ENCODE measurements at regions not wholly inside any gene's neighbourhood (a gene's known extent, or its start where the extent isn't known, plus 50 kb on each side); places are given as distances from the start of the nearest gene placed in this dataset.

DNA sequence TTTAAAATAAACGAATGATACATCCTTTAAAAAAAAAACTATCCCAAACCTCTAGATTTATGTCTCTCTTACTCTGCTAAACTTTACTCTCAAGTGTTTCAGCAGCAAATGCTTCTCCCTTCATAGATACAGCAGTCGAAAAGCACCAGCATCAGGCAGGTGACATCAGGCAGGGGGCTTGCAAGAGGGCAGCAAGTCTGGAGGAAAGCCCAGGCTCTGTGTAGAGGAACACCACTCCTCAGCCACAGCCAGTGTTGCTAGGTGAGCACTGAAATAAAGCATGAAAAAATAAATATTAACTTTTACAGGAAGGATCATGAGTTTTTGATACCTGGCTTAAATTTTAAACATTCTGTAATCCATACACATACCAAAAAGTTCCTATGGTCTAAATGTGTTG, 419.4 kb downstream of the GALC start (continued):
- TF ChIP-seq, protein P1, sequence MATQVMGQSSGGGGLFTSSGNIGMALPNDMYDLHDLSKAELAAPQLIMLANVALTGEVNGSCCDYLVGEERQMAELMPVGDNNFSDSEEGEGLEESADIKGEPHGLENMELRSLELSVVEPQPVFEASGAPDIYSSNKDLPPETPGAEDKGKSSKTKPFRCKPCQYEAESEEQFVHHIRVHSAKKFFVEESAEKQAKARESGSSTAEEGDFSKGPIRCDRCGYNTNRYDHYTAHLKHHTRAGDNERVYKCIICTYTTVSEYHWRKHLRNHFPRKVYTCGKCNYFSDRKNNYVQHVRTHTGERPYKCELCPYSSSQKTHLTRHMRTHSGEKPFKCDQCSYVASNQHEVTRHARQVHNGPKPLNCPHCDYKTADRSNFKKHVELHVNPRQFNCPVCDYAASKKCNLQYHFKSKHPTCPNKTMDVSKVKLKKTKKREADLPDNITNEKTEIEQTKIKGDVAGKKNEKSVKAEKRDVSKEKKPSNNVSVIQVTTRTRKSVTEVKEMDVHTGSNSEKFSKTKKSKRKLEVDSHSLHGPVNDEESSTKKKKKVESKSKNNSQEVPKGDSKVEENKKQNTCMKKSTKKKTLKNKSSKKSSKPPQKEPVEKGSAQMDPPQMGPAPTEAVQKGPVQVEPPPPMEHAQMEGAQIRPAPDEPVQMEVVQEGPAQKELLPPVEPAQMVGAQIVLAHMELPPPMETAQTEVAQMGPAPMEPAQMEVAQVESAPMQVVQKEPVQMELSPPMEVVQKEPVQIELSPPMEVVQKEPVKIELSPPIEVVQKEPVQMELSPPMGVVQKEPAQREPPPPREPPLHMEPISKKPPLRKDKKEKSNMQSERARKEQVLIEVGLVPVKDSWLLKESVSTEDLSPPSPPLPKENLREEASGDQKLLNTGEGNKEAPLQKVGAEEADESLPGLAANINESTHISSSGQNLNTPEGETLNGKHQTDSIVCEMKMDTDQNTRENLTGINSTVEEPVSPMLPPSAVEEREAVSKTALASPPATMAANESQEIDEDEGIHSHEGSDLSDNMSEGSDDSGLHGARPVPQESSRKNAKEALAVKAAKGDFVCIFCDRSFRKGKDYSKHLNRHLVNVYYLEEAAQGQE (IDR thresholded peaks at IDR 0.05; ENCODE audit: unreplicated experiment): no peak
- no peak for TF ChIP-seq CREB1 (CRISPR knock-in tag; IDR thresholded peaks at IDR 0.05; ENCODE audit: low read depth)
- no peak for TF ChIP-seq ZNF114 (CRISPR knock-in tag; IDR thresholded peaks at IDR 0.05)
- no peak for TF ChIP-seq NANOG (IDR thresholded peaks at IDR 0.05; ENCODE audit: borderline replicate concordance)

DNA sequence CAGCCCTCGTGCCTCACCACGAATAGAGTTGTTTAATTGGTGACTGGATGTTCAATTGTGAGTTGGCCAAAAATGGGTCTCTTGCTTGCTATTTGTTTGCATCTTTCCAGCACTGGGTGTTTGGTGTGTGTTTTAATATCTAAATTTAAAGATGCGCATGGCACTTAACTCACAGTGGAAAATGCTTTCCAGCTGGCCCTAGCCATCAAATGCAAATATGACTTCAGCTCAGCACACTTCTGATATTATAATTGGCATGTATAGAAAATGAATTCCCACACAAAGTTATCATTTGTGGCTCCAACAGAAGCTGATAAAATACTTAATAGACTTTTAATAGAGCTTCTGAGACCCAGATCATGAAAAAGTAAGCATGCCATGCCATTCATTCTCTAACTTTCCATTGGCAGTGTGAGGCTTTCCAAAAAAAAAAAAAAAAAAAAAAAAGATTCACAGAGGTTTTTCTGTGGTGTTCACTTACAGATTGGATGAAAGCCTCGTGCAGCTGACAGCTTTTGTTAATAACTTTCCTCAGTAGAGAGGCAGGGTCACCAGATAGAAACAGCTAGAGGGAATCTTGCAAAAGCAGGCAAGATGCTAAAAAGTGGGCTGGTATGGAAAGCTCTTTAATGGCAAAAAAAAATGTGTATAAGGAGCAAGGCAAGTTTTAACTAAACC, 425.2 kb downstream of the GALC start:
- H3K36me3 Mint-ChIP-seq (ENCODE audit: low read depth): peaks cover 4% of the 10 kb centered on the region; the same call in 1 of the 3 replicates
- Histone ChIP-seq H3K27ac (ENCODE audit: low read depth) (no peak overlapping the region), H2AFZ (no peak overlapping the region), H3K9me2 (ENCODE audit: insufficient read depth) (peaks cover 7% of the 10 kb centered on the region), H4K20me1 (replicated peaks; ENCODE audit: insufficient read depth) (no peaks in the 10 kb centered on the region), H3K27me3 (ENCODE audit: insufficient read depth) (no peaks in the 10 kb centered on the region), H3K4me1 (ENCODE audit: insufficient read depth) (no peaks in the 10 kb centered on the region), H3K4me2 (no peak overlapping the region), H3K79me2 (replicated peaks; ENCODE audit: insufficient read depth) (no peaks in the 10 kb centered on the region), H3K4me3 (no peak overlapping the region), H3K36me3 (ENCODE audit: insufficient read depth) (no peaks in the 10 kb centered on the region), H3F3A (replicated peaks; ENCODE audit: low read depth) (no peaks in the 10 kb centered on the region)
- no peak overlapping the region for H3K4me3 Mint-ChIP-seq
- H3K27ac Mint-ChIP-seq: no peak overlapping the region
- no peak for DNase-seq (ENCODE audit: low spot score)
- H3K9me3 Mint-ChIP-seq: peaks cover 15% of the 10 kb centered on the region
- no peak for ATAC-seq
- H3K4me1 Mint-ChIP-seq: peaks cover 4% of the 10 kb centered on the region; the same call in 2 of the 3 replicates
- H3K27me3 Mint-ChIP-seq (ENCODE audit: insufficient read depth, low read depth, poor library complexity): no peaks in the 10 kb centered on the region
- TF ChIP-seq CREB1 (CRISPR knock-in tag; IDR thresholded peaks at IDR 0.05; ENCODE audit: low read depth): no peak
- TF ChIP-seq JUNB (IDR thresholded peaks at IDR 0.05; ENCODE audit: unreplicated experiment): no peak
- TF ChIP-seq, protein P2, sequence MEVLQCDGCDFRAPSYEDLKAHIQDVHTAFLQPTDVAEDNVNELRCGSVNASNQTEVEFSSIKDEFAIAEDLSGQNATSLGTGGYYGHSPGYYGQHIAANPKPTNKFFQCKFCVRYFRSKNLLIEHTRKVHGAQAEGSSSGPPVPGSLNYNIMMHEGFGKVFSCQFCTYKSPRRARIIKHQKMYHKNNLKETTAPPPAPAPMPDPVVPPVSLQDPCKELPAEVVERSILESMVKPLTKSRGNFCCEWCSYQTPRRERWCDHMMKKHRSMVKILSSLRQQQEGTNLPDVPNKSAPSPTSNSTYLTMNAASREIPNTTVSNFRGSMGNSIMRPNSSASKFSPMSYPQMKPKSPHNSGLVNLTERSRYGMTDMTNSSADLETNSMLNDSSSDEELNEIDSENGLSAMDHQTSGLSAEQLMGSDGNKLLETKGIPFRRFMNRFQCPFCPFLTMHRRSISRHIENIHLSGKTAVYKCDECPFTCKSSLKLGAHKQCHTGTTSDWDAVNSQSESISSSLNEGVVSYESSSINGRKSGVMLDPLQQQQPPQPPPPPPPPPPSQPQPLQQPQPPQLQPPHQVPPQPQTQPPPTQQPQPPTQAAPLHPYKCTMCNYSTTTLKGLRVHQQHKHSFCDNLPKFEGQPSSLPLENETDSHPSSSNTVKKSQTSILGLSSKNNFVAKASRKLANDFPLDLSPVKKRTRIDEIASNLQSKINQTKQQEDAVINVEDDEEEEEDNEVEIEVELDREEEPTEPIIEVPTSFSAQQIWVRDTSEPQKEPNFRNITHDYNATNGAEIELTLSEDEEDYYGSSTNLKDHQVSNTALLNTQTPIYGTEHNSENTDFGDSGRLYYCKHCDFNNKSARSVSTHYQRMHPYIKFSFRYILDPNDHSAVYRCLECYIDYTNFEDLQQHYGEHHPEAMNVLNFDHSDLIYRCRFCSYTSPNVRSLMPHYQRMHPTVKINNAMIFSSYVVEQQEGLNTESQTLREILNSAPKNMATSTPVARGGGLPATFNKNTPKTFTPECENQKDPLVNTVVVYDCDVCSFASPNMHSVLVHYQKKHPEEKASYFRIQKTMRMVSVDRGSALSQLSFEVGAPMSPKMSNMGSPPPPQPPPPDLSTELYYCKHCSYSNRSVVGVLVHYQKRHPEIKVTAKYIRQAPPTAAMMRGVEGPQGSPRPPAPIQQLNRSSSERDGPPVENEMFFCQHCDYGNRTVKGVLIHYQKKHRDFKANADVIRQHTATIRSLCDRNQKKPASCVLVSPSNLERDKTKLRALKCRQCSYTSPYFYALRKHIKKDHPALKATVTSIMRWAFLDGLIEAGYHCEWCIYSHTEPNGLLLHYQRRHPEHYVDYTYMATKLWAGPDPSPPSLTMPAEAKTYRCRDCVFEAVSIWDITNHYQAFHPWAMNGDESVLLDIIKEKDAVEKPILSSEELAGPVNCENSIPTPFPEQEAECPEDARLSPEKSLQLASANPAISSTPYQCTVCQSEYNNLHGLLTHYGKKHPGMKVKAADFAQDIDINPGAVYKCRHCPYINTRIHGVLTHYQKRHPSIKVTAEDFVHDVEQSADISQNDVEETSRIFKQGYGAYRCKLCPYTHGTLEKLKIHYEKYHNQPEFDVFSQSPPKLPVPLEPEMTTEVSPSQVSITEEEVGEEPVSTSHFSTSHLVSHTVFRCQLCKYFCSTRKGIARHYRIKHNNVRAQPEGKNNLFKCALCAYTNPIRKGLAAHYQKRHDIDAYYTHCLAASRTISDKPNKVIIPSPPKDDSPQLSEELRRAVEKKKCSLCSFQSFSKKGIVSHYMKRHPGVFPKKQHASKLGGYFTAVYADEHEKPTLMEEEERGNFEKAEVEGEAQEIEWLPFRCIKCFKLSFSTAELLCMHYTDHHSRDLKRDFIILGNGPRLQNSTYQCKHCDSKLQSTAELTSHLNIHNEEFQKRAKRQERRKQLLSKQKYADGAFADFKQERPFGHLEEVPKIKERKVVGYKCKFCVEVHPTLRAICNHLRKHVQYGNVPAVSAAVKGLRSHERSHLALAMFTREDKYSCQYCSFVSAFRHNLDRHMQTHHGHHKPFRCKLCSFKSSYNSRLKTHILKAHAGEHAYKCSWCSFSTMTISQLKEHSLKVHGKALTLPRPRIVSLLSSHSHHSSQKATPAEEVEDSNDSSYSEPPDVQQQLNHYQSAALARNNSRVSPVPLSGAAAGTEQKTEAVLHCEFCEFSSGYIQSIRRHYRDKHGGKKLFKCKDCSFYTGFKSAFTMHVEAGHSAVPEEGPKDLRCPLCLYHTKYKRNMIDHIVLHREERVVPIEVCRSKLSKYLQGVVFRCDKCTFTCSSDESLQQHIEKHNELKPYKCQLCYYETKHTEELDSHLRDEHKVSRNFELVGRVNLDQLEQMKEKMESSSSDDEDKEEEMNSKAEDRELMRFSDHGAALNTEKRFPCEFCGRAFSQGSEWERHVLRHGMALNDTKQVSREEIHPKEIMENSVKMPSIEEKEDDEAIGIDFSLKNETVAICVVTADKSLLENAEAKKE (CRISPR knock-in tag; IDR thresholded peaks at IDR 0.05): no peak
- TF ChIP-seq, protein P3, sequence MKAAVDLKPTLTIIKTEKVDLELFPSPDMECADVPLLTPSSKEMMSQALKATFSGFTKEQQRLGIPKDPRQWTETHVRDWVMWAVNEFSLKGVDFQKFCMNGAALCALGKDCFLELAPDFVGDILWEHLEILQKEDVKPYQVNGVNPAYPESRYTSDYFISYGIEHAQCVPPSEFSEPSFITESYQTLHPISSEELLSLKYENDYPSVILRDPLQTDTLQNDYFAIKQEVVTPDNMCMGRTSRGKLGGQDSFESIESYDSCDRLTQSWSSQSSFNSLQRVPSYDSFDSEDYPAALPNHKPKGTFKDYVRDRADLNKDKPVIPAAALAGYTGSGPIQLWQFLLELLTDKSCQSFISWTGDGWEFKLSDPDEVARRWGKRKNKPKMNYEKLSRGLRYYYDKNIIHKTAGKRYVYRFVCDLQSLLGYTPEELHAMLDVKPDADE (IDR thresholded peaks at IDR 0.05): no peak
- no peak for TF ChIP-seq EZH2phosphoT487 (IDR thresholded peaks at IDR 0.05; ENCODE audit: unreplicated experiment)
- TF ChIP-seq NANOG (IDR thresholded peaks at IDR 0.05; ENCODE audit: borderline replicate concordance): no peak
- no peak for TF ChIP-seq ZNF331 (CRISPR knock-in tag; IDR thresholded peaks at IDR 0.05; ENCODE audit: low read depth)
- TF ChIP-seq, protein P4, sequence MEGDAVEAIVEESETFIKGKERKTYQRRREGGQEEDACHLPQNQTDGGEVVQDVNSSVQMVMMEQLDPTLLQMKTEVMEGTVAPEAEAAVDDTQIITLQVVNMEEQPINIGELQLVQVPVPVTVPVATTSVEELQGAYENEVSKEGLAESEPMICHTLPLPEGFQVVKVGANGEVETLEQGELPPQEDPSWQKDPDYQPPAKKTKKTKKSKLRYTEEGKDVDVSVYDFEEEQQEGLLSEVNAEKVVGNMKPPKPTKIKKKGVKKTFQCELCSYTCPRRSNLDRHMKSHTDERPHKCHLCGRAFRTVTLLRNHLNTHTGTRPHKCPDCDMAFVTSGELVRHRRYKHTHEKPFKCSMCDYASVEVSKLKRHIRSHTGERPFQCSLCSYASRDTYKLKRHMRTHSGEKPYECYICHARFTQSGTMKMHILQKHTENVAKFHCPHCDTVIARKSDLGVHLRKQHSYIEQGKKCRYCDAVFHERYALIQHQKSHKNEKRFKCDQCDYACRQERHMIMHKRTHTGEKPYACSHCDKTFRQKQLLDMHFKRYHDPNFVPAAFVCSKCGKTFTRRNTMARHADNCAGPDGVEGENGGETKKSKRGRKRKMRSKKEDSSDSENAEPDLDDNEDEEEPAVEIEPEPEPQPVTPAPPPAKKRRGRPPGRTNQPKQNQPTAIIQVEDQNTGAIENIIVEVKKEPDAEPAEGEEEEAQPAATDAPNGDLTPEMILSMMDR (conservative IDR thresholded peaks at IDR 0.05; ENCODE audit: low read depth in 2 of 2): no peak
- no peak for TF ChIP-seq EZH2 (IDR thresholded peaks at IDR 0.05; ENCODE audit: low read depth, unreplicated experiment)
- no peak for TF ChIP-seq ZNF114 (CRISPR knock-in tag; IDR thresholded peaks at IDR 0.05)
- TF ChIP-seq STAT1 (IDR thresholded peaks at IDR 0.05; ENCODE audit: unreplicated experiment): no peak

Measured in GM23338 (cell line).